Astrocyte of the cerebellum (primary cell): ENCODE measurements at regions not wholly inside any gene's neighbourhood (a gene's known extent, or its start where the extent isn't known, plus 50 kb on each side); places are given as distances from the start of the nearest gene placed in this dataset.

Source experiments
- DNase-seq: peaks from one replicate; pipeline ENCODE4 v3.0.0-alpha.2; 2011; ENCODE audit warnings: low read depth
- H3K4me3 ChIP-seq: 2 replicates; pipeline ENCODE4 v1.5.1; 2011; ENCODE audit warnings: mild to moderate bottlenecking, low read depth, low read length, moderate library complexity
- CTCF ChIP-seq: IDR thresholded peaks from 2 replicates; pipeline ENCODE4 v1.5.1; 2012; ENCODE audit warnings: low read length, low read depth, moderate library complexity, mild to moderate bottlenecking; ENCODE audit errors: missing control alignments
- in situ Hi-C: cut with HindIII; loops from 2 replicates; pipeline ENCODE4 v1.10.0; 2017; ENCODE audit warnings: low sequenced_read_pairs

DNA sequence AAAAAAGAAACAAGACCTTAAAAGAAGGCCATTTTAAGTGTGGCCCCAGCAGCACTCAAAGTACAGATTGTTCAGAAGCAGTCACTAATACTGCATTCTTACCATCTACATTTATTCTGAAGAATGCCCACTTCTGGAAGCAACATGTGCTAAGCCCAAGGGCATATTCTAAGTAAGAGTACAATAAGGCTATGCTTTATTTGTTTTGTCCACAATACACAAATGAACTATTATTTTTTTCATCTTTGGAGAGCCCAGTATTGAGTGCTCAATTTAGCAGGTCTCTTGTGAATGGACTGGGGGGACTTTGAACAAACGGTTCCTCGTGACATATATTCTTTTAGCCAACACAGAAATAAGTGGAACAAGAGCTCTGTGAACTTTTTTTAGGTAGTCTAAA, 191.4 kb upstream of the CHORDC1 start:
- H3K4me3 ChIP-seq = no peak overlapping the region
- DNase-seq = no peak
- TF ChIP-seq CTCF = no peak
- in situ Hi-C loops = no loop called here

- no peak for DNase-seq
- H3K4me3 ChIP-seq = no peak overlapping the region
- TF ChIP-seq CTCF = no peak
- in situ Hi-C loops = no loop called here
Observed at GRCh38 chr11:90407350-90407749, 184.5 kb upstream of the CHORDC1 start.

GRCh38 chr11:90392692-90393091, 169.8 kb upstream of the CHORDC1 start:
- no peak overlapping the region for H3K4me3 ChIP-seq
- DNase-seq = no peak
- in situ Hi-C loops = no loop called here
- TF ChIP-seq CTCF = no peak

DNA sequence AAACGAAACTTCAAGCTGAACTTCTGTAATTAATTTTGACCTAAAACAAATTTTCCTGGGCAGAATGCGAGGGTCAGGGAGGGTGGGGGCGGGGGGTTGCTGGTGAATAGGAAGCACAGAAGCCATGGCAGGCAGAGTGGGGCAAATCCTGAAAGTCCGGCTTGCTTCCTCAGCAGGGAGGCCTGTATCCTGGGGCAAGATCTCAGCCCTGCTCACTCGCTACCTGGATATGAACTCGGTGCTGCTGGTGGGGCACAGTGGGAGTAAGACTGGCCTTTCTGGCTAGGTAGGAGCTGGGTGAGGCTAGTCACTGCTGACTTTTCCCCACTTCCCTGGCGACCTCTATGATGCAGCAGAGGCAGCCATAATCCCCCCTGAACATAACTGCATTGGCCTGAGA, 168.9 kb upstream of the CHORDC1 start:
- TF ChIP-seq CTCF = no peak
- in situ Hi-C loops = no loop called here
- DNase-seq = no peak
- no peak overlapping the region for H3K4me3 ChIP-seq

GRCh38 chr11:90380206-90380605, 157.4 kb upstream of the CHORDC1 start:
- in situ Hi-C loops = no loop called here
- H3K4me3 ChIP-seq = no peak overlapping the region
- DNase-seq = no peak
- no peak for TF ChIP-seq CTCF

DNA sequence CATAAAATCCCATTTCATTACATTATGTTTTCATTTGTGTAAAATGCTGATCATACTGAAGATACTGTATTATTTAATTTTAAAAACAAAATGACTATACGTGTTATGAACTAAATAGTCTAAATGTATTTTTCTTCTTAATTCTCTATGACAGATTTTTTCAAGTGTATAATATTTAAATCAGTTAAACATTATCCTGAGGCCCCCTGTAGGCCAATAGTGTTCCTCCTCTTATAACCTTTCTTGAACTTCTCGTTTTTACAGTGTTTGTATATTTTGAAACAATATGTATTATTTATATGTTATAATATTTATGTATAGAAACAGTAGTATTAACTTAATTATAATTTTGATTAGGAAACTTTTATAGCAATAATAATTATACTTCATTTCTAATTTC, 151.1 kb upstream of the CHORDC1 start:
- no peak for DNase-seq
- H3K4me3 ChIP-seq = no peak overlapping the region
- no peak for TF ChIP-seq CTCF
- in situ Hi-C loops = no loop called here

DNA sequence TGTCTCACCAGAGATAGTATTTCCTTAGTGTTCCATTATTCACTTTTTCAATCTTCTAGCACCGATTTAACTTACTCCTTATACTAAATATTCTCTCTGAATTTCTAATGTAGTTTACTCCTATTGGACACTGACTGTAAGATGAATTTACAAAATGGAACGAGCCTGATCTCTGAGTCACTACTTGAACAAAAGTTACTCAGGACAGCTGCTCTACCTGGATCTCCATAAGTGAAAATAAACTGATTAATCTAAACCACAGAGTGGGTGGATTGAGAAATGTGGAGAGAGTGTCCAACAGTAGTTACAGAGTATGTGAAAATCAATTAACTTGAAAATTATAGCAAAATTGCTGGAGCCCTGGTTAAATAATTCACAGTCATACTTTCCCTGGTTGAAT, 141.7 kb upstream of the CHORDC1 start:
- in situ Hi-C loops = no loop called here
- no peak for TF ChIP-seq CTCF
- no peak overlapping the region for H3K4me3 ChIP-seq
- no peak for DNase-seq
